SK-N-SH (cell line): ENCODE measurements at regions not wholly inside any gene's neighbourhood (a gene's known extent, or its start where the extent isn't known, plus 50 kb on each side); places are given as distances from the start of the nearest gene placed in this dataset.

ENCODE experiments used
- CTCF ChIA-PET: fragments of 300-600, 350-600 bp; formaldehyde crosslinking; extraction: SDS; loops from one replicate; lab custom pipeline; 2021; lab: Yijun Ruan, JAX
- POLR2A ChIA-PET: fragments of 350-600 bp; sonication (Branson Sonifier 250); formaldehyde crosslinking; extraction: SDS; loops from one replicate; lab custom pipeline; 2020; ENCODE audit warnings: antibody characterized with exemption, inconsistent platforms; lab: Yijun Ruan, JAX
- DNase-seq: peaks from one replicate; pipeline ENCODE4 v3.0.0; 2012
- H2AFZ ChIP-seq: fragments of 200-600 bp; sonication (generic); 2 replicates; pipeline ENCODE4 v1.8.1; 2016; ENCODE audit warnings: antibody characterized with exemption, mild to moderate bottlenecking, low read depth
- H3F3A ChIP-seq: fragments of 200-600 bp; sonication (generic); replicated peaks from 2 replicates; pipeline ENCODE3; 2016; ENCODE audit warnings: antibody characterized with exemption, mild to moderate bottlenecking; ENCODE audit not compliant: insufficient read depth
- H3K27ac ChIP-seq, 2 experiments: fragments of 200-500 bp in 1 of 2; fragments of 200-600 bp in 1 of 2; sonication (Bioruptor generic) in 1 of 2; sonication (generic), shearing (Covaris generic) in 1 of 2; 2 replicates each; pipeline versions ENCODE4 v1.5.1 to v1.6.1; 2014 to 2016; ENCODE audit warnings: low read depth in 2 of 2, inconsistent platforms in 1 of 2, low read length in 1 of 2, mild to moderate bottlenecking in 1 of 2, mixed read lengths in 1 of 2
- H3K27me3 ChIP-seq: fragments of 200-600 bp; sonication (generic), shearing (Covaris generic); 2 replicates; pipeline ENCODE4 v1.6.1; 2016; ENCODE audit warnings: mixed run types; ENCODE audit not compliant: insufficient read depth
- H3K36me3 ChIP-seq, 2 experiments: fragments of 200-500 bp in 1 of 2; fragments of 200-600 bp in 1 of 2; sonication (Bioruptor generic) in 1 of 2; sonication (generic) in 1 of 2; replicated peaks in 1 of 2; 2 replicates each; pipeline versions ENCODE3 to v1.5.1; 2014 to 2016; ENCODE audit warnings: low read length in 1 of 2, mild to moderate bottlenecking in 1 of 2; ENCODE audit not compliant: insufficient read depth in 2 of 2, control insufficient read depth in 1 of 2
- H3K4me1 ChIP-seq, 2 experiments: fragments of 200-500 bp in 1 of 2; fragments of 200-600 bp in 1 of 2; sonication (Bioruptor generic) in 1 of 2; sonication (generic), shearing (Covaris generic) in 1 of 2; 2 replicates each; pipeline versions ENCODE4 v1.5.1 to v1.6.1; 2014 to 2016; ENCODE audit warnings: low read depth in 1 of 2, low read length in 1 of 2, mixed run types in 1 of 2; ENCODE audit not compliant: insufficient read depth in 2 of 2, control insufficient read depth in 1 of 2
- H3K4me2 ChIP-seq: fragments of 200-600 bp; sonication (generic), shearing (Covaris generic); 2 replicates; pipeline ENCODE4 v1.6.1; 2017; ENCODE audit warnings: mixed run types
- H3K4me3 ChIP-seq, 2 experiments: fragments of 200-500 bp in 1 of 2; fragments of 200-600 bp in 1 of 2; sonication (Bioruptor generic) in 1 of 2; sonication (generic), shearing (Covaris generic) in 1 of 2; 2 replicates each; pipeline versions ENCODE4 v1.5.1 to v1.8.1; 2014 to 2016; ENCODE audit warnings: low read depth in 2 of 2, inconsistent platforms in 1 of 2, low read length in 1 of 2, mild to moderate bottlenecking in 1 of 2, mixed read lengths in 1 of 2, moderate library complexity in 1 of 2
- H3K79me2 ChIP-seq: fragments of 200-600 bp; sonication (generic); 2 replicates; pipeline ENCODE4 v1.8.1; 2017; ENCODE audit warnings: mild to moderate bottlenecking; ENCODE audit not compliant: insufficient read depth
- H3K9ac ChIP-seq: fragments of 200-600 bp; sonication (generic); 2 replicates; pipeline ENCODE4 v1.6.1; 2017; ENCODE audit warnings: mixed run types
- H3K9me2 ChIP-seq: fragments of 200-600 bp; sonication (generic); 2 replicates; pipeline ENCODE4 v1.6.1; 2017; ENCODE audit warnings: mixed run types
- H3K9me3 ChIP-seq: fragments of 200-600 bp; sonication (generic); 2 replicates; pipeline ENCODE4 v1.6.1; 2017; ENCODE audit warnings: mixed run types, mild to moderate bottlenecking, moderate library complexity
- H4K20me1 ChIP-seq: fragments of 200-600 bp; sonication (generic); 2 replicates; pipeline ENCODE4 v1.6.1; 2017; ENCODE audit warnings: mild to moderate bottlenecking, mixed run types; ENCODE audit not compliant: insufficient read depth
- EP300 ChIP-seq, 2 experiments: IDR thresholded peaks; 2 replicates each; pipeline versions ENCODE4 v1.4.0 to v1.6.1; 2012; ENCODE audit warnings: borderline replicate concordance in 1 of 2, low read depth in 1 of 2, low read length in 1 of 2
- FOSL2 ChIP-seq: IDR thresholded peaks from 2 replicates; pipeline ENCODE4 v1.4.0; 2012; ENCODE audit warnings: low read depth, mild to moderate bottlenecking, moderate library complexity, borderline replicate concordance
- FOXJ3 ChIP-seq: sonication (generic); formaldehyde crosslinking; IDR thresholded peaks from 2 replicates; pipeline ENCODE4 v1.5.1; 2020; ENCODE audit warnings: mild to moderate bottlenecking, missing genetic modification reagents
- MEF2A ChIP-seq: IDR thresholded peaks from 2 replicates; pipeline ENCODE4 v1.4.0; 2012; ENCODE audit warnings: low read depth, borderline replicate concordance
- NFIC ChIP-seq: IDR thresholded peaks from 2 replicates; pipeline ENCODE4 v1.4.0; 2012; ENCODE audit warnings: borderline replicate concordance
- POLR2AphosphoS5 ChIP-seq: IDR thresholded peaks from 2 replicates; pipeline ENCODE4 v1.6.1; 2012; ENCODE audit warnings: low read depth, low read length
- RCOR1 ChIP-seq: fragments of 150-350 bp; IDR thresholded peaks from 2 replicates; pipeline ENCODE4 v1.6.1; 2017; ENCODE audit warnings: antibody characterized with exemption, low read length
- REST ChIP-seq: IDR thresholded peaks from 2 replicates; pipeline ENCODE4 v1.6.1; 2012; ENCODE audit warnings: mild to moderate bottlenecking, low read depth, low read length, moderate library complexity
- RFX5 ChIP-seq: IDR thresholded peaks from 2 replicates; pipeline ENCODE4 v1.6.1; 2012; ENCODE audit warnings: mild to moderate bottlenecking, improper control_type of control experiment, low read length
- SMC3 ChIP-seq: IDR thresholded peaks from 2 replicates; pipeline ENCODE4 v1.6.1; 2012; ENCODE audit warnings: low read depth, low read length, improper control_type of control experiment
- TCF12 ChIP-seq: IDR thresholded peaks from 2 replicates; pipeline ENCODE4 v1.4.0; 2012
- TEAD4 ChIP-seq: IDR thresholded peaks from 2 replicates; pipeline ENCODE4 v1.4.0; 2012; ENCODE audit warnings: mild to moderate bottlenecking, borderline replicate concordance; ENCODE audit not compliant: insufficient read depth
- WGBS: methylation state at CpG from one replicate; pipeline ENCODE4 v1.1.6; 2017; ENCODE audit warnings: low lambda C conversion rate; 5-methylcytosine and 5-hydroxymethylcytosine counted together
- TF ChIP-seq, protein P1 (sequence below): fragments of 200-600 bp; sonication (generic); IDR thresholded peaks from 2 replicates; pipeline ENCODE4 v1.6.1; 2017; ENCODE audit warnings: antibody characterized with exemption, mild to moderate bottlenecking, moderate library complexity
- TF ChIP-seq, protein P2 (sequence below): fragments of 150-350 bp; IDR thresholded peaks from 2 replicates; pipeline ENCODE4 v1.6.1; 2017; ENCODE audit warnings: antibody characterized with exemption, low read length, low read depth, borderline replicate concordance

DNA sequence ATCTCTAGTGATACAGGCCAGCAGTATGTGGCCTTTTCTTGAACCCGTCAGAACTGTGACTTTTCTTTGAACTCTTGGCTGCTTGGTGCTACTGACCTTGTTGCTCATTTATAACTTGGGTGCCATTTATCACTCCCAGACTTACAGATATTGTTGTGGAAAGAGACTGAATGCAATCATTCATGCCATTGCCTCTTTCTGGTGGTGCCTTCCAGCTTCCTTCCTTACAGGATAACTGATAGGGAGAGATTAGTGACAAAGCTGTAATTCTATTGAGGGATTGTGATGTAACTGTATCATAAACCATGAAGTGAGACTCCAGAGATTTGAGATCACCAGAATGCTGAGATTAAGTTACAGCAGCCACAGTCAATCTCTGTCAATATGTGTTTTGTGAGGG is 256.5 kb downstream of the USP25 start:
- ChIA-PET CTCF (no interaction called here), POLR2A (no interaction called here)
- Histone ChIP-seq H3K27ac (no peak overlapping the region), H3K9me3 (no peaks in the 10 kb centered on the region), H3K4me1 (peaks cover 0 to 3% of the 10 kb centered on the region in 2 experiments; a peak in 1 of 4 replicates), H3K9ac (no peak overlapping the region), H4K20me1 (no peaks in the 10 kb centered on the region), H3K4me3 (no peak overlapping the region), H3K36me3 (no peaks in the 10 kb centered on the region), H3F3A (no peaks in the 10 kb centered on the region), H3K79me2 (no peaks in the 10 kb centered on the region), H3K27me3 (no peaks in the 10 kb centered on the region), H2AFZ (no peak overlapping the region), H3K4me2 (no peak overlapping the region), H3K9me2 (no peaks in the 10 kb centered on the region)
- no peak for DNase-seq
- TF ChIP-seq, protein P1, sequence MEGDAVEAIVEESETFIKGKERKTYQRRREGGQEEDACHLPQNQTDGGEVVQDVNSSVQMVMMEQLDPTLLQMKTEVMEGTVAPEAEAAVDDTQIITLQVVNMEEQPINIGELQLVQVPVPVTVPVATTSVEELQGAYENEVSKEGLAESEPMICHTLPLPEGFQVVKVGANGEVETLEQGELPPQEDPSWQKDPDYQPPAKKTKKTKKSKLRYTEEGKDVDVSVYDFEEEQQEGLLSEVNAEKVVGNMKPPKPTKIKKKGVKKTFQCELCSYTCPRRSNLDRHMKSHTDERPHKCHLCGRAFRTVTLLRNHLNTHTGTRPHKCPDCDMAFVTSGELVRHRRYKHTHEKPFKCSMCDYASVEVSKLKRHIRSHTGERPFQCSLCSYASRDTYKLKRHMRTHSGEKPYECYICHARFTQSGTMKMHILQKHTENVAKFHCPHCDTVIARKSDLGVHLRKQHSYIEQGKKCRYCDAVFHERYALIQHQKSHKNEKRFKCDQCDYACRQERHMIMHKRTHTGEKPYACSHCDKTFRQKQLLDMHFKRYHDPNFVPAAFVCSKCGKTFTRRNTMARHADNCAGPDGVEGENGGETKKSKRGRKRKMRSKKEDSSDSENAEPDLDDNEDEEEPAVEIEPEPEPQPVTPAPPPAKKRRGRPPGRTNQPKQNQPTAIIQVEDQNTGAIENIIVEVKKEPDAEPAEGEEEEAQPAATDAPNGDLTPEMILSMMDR, result no peak
- TF ChIP-seq TCF12 (no peak), RFX5 (no peak)
- TF ChIP-seq, protein P2, sequence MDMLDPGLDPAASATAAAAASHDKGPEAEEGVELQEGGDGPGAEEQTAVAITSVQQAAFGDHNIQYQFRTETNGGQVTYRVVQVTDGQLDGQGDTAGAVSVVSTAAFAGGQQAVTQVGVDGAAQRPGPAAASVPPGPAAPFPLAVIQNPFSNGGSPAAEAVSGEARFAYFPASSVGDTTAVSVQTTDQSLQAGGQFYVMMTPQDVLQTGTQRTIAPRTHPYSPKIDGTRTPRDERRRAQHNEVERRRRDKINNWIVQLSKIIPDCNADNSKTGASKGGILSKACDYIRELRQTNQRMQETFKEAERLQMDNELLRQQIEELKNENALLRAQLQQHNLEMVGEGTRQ, result no peak
- WGBS, result 54% methylated on average over 1 of the region's 1 CpG

- Histone ChIP-seq H2AFZ (no peak overlapping the region), H3K9me2 (no peaks in the 10 kb centered on the region), H3K4me3 (no peak overlapping the region), H3K4me1 (peaks cover 0 to 3% of the 10 kb centered on the region in 2 experiments; a peak in 1 of 4 replicates), H3K9me3 (no peaks in the 10 kb centered on the region), H3K9ac (no peak overlapping the region), H3K36me3 (no peaks in the 10 kb centered on the region), H3K27ac (no peak overlapping the region), H3K27me3 (no peaks in the 10 kb centered on the region), H3K79me2 (no peaks in the 10 kb centered on the region), H4K20me1 (no peaks in the 10 kb centered on the region), H3K4me2 (no peak overlapping the region), H3F3A (no peaks in the 10 kb centered on the region)
- POLR2A ChIA-PET, result no interaction called here
- no peak for DNase-seq
- CTCF ChIA-PET, result interaction anchor here (1.2 kb wide), 1 partner anchor 11 kb away, joined by 3 read pairs; no protein-coding TSS in a partner anchor
- 14% methylated on average over 1 of the region's 1 CpG for WGBS
- no peak for TF ChIP-seq NFIC
- TF ChIP-seq FOSL2, result no peak
- TF ChIP-seq REST, result no peak
- TF ChIP-seq, protein P2, result no peak
- no peak for TF ChIP-seq MEF2A
- no peak for TF ChIP-seq TCF12
- TF ChIP-seq SMC3, result no peak
- TF ChIP-seq POLR2AphosphoS5, result no peak
- no peak for TF ChIP-seq RCOR1
- no peak for TF ChIP-seq TEAD4
- no peak for TF ChIP-seq EP300 (IDR thresholded peaks at IDR 0.05; ENCODE audit: borderline replicate concordance in 1 of 2, low read depth in 1 of 2, low read length in 1 of 2)
- TF ChIP-seq FOXJ3 (CRISPR knock-in tag), result no peak
These were observed 262.4 kb downstream of the USP25 start for GRCh38 chr21:15992171-15992570.
